ENCODE measurements at regions not wholly inside any gene's neighbourhood (a gene's known extent, or its start where the extent isn't known, plus 50 kb on each side); places are given as distances from the start of the nearest gene placed in this dataset.
A peak's percentile ranks its signal among the peaks of the same experiment; 100 is the strongest.
"Not testable (repeated sequence)": the region's sequence is repeated elsewhere in the genome, so short reads cannot be mapped to it uniquely, and the experiment has no call there.

DNA sequence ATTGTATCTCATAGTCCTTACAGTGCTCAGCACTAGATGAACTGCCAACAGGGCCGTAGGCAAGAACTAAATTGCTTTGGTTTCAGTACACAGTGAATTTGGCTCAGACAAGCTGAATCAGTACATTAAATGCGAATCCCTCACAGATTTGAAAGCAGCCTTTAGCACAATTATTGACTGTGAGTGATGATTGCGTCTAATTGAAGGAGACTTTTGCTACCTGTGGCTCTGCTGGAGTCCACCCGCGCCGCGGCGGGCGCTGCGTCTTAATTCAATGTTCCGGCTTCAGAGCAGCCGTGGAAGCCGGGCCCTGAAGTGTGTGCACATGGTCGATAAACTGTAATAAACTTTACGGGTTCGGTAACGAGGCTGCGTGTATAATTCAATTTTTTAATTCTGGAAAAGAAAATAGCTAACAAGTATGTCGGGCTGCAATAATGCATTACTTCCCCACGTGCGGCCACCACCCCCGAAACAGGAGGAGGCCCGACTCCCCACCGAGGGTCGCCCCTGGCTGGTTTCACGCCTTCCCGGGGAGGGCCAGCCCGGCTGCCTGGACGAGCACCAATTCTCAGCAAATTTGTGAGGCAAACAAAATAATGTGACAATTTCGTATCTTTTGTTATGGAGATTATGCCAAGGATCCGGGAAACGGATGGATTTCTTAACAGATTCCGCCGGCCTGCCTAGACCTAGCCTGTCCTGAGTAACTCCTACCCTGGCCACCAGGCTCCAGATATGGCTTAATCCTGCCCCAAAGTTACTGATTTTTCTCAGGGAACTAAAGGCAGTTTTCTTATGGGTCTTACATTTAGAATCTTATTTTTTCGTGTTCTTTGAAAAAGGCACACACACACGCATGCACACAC lies 269.4 kb upstream of the IRX1 start:
- Histone ChIP-seq H3K27ac (peak overlapping the region in 3 of 21 experiments; percentile 1 to 74 (median 33)), H3K4me3 (no peak overlapping the region)

DNA sequence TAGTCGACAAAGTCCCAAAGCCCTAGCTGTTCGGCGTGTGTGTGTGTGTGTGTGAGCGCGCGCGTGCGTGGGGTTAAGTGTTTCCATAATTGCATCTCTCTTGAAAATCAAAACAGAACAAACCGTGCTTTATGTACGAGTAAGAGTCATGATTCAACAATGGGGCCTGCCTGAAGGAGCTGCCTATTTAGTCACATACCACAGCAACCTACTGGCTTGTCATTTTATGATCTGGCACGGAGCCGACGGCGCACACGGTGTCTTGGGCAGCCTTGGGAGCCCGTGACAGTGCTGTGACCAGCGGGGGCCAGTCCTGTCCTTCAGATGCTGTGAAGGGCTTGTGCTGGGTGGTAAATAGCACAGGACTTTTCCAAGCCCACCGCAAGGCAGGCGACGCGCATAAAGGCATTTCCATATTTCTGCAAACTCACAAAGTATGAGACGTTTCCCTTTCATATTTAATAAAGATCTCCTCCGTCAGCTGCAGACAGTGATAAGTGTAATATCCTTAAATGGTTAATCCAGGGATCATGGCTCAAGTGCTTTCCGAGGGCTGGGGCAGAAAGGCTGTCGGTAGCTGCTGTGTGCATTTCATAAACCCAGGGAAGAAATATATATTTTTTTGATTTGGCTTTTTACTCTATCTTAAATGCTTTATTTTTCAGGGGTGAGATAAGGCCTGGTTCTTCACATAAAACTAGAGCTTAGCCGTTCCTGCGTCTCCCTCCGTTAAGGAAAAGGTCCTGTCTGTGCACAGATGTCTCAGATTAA lies 270.2 kb upstream of the IRX1 start:
- Histone ChIP-seq H3K27ac (peak overlapping the region in 8 of 21 experiments; percentile 1 to 74 (median 38)), H3K4me3 (no peak overlapping the region)

GRCh38 chr5:3324421-3325101 lies 271.1 kb upstream of the IRX1 start:
- H3K27ac ChIP-seq = peak overlapping the region in 9 of 21 experiments; percentile 25 to 74 (median 36)
- no peak overlapping the region for H3K4me3 ChIP-seq

DNA sequence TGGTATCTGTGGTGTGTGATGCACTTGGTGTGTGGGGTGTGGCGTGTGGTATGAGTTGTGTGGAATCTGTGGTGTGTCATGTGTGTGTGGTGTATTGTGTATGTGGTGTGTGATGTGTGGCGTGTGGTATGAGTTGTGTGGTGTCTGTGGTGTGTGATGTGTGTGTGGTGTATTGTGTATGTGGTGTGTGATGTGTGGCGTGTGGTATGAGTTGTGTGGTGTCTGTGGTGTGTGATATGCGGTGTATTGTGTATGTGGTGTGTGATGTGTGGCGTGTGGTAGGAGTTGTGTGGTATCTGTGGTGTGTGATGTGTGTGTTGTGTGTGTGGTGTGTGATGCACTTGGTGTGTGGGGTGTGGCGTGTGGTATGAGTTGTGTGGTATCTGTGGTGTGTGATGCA lies 271.7 kb upstream of the IRX1 start:
- H3K27ac ChIP-seq = peak overlapping the region in 1 of 21 experiments; percentile 74
- not testable (repeated sequence) for H3K4me3 ChIP-seq

- Histone ChIP-seq H3K27ac (no peak overlapping the region), H3K4me3 (no peak overlapping the region)
Measured at GRCh38 chr5:3323144-3323543, 272.5 kb upstream of the IRX1 start.

DNA sequence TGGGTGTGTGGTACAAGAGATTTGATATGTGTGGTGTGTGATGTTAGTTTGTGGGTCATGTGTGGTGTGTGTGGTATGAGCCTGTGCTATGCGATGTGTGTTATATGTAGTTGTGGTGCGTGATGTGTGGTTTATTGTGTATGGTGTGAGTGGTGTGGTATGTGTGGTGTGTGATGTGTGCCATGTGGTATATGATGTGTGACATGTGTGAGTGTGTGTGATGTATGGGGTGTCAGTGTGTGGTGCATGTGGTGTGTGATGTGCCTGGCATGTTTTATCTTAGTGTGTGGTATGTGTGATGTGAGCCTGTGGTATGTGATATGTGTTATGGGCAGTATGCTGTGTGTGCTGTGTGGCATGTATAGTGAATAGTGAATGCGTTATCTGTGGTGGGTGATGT lies 273.0 kb upstream of the IRX1 start:
- Histone ChIP-seq H3K27ac (no peak overlapping the region), H3K4me3 (no peak overlapping the region)

- no peak overlapping the region for H3K27ac ChIP-seq
- H3K4me3 ChIP-seq = no peak overlapping the region
Measured at GRCh38 chr5:3321923-3322322, 273.7 kb upstream of the IRX1 start.

GRCh38 chr5:3321119-3321760 lies 274.4 kb upstream of the IRX1 start:
- H3K27ac ChIP-seq = no peak overlapping the region

GRCh38 chr5:3320317-3320875 lies 275.2 kb upstream of the IRX1 start:
- H3K27ac ChIP-seq = no peak overlapping the region
- H3K4me3 ChIP-seq = no peak overlapping the region

More at GRCh38 chr5:3321119-3321760, 274.4 kb upstream of the IRX1 start:
- H3K4me3 ChIP-seq = no peak overlapping the region

GRCh38 chr5:3317051-3317795 lies 278.4 kb upstream of the IRX1 start:
- Histone ChIP-seq H3K4me3 (no peak overlapping the region), H3K27ac (no peak overlapping the region)

DNA sequence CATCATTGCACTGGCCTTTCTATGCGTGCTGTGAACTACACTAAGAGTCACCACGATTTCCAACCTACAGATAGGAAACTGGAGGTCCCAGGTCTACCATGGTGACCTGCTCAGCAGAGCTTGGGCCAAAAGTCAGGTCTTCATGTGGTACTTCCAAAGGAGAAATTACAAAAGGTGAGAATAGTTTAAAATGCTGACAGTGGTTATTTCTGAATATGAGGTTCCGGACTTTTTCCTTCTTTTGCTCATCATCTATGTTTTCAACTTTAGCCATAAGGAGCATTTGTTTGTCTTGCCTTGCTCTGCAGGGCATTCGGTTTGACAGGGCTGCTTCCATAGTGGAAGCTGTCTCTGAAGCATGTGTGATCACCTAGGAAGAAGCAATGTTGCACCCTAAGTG lies 282.1 kb upstream of the IRX1 start:
- no peak overlapping the region for H3K4me3 ChIP-seq
- H3K27ac ChIP-seq = no peak overlapping the region

GRCh38 chr5:3312299-3312698 lies 283.3 kb upstream of the IRX1 start:
- no peak overlapping the region for H3K4me3 ChIP-seq
- peak overlapping the region in 4 of 21 experiments; percentile 72 to 85 (median 76) for H3K27ac ChIP-seq

GRCh38 chr5:3311433-3311832 lies 284.2 kb upstream of the IRX1 start:
- Histone ChIP-seq H3K27ac (peak overlapping the region in 19 of 21 experiments; percentile 42 to 85 (median 61)), H3K4me3 (no peak overlapping the region)

- H3K4me3 ChIP-seq = no peak overlapping the region
- peak overlapping the region in 14 of 21 experiments; percentile 23 to 85 (median 54) for H3K27ac ChIP-seq
Measured at GRCh38 chr5:3310541-3311261, 284.9 kb upstream of the IRX1 start.

GRCh38 chr5:3309538-3309937 lies 286.1 kb upstream of the IRX1 start:
- Histone ChIP-seq H3K4me3 (no peak overlapping the region), H3K27ac (peak overlapping the region in 9 of 21 experiments; percentile 3 to 85 (median 52))

DNA sequence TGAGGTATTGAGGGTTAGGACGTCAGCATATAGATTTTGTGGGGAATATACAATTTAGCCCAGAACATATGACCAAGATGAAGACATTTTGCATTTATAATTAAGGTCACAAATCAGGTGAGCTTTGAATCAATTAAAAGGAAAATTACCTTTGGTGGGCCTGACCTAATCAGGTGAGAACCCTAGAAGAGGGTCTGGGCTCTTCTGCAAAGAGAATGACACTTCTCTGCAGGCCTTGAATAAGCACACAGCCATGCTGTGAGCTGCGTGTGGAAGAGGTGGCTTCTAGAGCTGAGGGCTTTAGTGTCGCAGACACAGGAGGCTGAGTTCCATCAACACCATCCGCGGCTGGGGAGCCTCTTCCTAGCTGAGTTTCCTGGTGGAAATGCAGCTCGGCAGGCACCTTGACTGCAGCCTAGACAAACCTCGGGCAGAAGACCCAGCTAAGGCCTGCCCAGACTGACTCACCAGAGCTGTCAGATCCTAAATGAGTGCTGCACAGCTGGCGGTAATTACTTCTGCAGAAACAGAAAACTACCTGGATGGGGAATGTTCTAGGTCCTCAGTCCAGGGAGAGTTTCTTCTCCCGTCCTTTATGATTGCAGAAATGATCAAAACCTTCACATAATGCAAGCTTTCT lies 287.5 kb upstream of the IRX1 start:
- H3K27ac ChIP-seq = no peak overlapping the region
- no peak overlapping the region for H3K4me3 ChIP-seq

DNA sequence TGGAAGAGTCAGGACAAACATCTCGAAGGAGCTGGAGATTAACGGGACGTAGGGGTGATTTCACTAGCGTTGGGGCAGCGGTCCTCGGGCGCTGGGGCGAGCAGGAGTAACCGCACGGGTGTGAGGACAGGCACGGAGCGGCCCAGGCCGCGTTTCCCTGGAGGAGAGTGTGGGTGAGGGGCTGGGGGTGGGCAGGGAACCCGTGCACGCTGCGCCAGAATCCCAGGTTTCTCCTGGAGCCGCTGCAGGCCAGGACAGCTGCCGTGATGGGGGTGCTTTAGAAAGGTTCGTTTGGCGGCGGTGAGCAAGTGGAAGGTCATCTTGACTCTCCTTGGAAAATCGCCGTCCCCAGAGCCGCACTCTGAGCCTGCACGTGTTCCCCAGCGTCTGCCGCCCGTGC lies 290.2 kb upstream of the IRX1 start:
- H3K4me3 ChIP-seq = no peak overlapping the region
- no peak overlapping the region for H3K27ac ChIP-seq

DNA sequence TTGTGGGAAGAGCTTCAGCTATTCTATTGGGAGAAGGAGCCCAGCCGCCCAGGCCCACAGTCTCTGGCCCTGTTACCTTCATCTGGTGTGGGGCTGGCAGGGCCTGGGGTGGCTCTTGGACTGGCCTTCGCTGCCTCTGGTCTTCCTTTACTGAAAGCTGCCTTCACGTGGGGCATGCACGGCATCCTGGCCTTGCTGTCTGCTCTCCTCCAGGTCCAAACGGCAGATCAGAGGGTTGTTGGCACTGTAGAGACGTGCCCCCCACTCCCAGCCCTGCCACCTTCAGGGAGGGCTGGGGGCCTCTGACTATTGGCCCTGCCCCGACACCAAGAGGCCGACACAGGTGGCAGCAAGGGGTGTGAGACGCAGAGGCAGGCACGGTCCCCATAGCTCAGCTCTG lies 291.3 kb upstream of the IRX1 start:
- H3K27ac ChIP-seq = peak overlapping the region in 5 of 21 experiments; percentile 4 to 56 (median 18)

More for the DNA sequence above, 291.3 kb upstream of the IRX1 start:
- no peak overlapping the region for H3K4me3 ChIP-seq

Measured in skin epidermis (tissue), 12 donors.